SU-DHL-6 (cell line): ENCODE measurements at regions not wholly inside any gene's neighbourhood (a gene's known extent, or its start where the extent isn't known, plus 50 kb on each side); places are given as distances from the start of the nearest gene placed in this dataset.

Experiments
- H2AFZ ChIP-seq: fragments of 200-600 bp; sonication (generic); 2 replicates; pipeline ENCODE4 v1.6.1; 2014; ENCODE audit warnings: low read depth, mild to moderate bottlenecking, moderate library complexity, mixed read lengths, antibody characterized with exemption, low read length; ENCODE audit not compliant: severe bottlenecking
- H3F3A ChIP-seq: fragments of 200-600 bp; shearing (Covaris generic); 2 replicates; pipeline ENCODE4 v1.6.0; 2016; ENCODE audit warnings: antibody characterized with exemption, mild to moderate bottlenecking; ENCODE audit not compliant: insufficient read depth
- H3K27ac ChIP-seq: fragments of 200-600 bp; sonication (generic); 2 replicates; pipeline ENCODE4 v1.5.1; 2016; ENCODE audit warnings: low read depth, mild to moderate bottlenecking, low read length, moderate library complexity, mixed read lengths
- H3K27me3 ChIP-seq: fragments of 200-600 bp; sonication (generic), shearing (Covaris generic); 2 replicates; pipeline ENCODE4 v1.6.0; 2014; ENCODE audit warnings: mild to moderate bottlenecking, low read length
- H3K36me3 ChIP-seq: fragments of 200-600 bp; sonication (generic); 2 replicates; pipeline ENCODE4 v1.6.1; 2014; ENCODE audit warnings: mild to moderate bottlenecking, low read length, mixed read lengths
- H3K4me2 ChIP-seq: fragments of 300-600, 200-600 bp; shearing (Covaris generic), sonication (generic); 2 replicates; pipeline ENCODE4 v1.6.0; 2014; ENCODE audit warnings: low read length, low read depth, mild to moderate bottlenecking; ENCODE audit not compliant: poor library complexity, severe bottlenecking
- H3K4me3 ChIP-seq: fragments of 200-600 bp; sonication (generic); 2 replicates; pipeline ENCODE4 v1.5.1; 2014; ENCODE audit warnings: antibody characterized with exemption, low read length, mild to moderate bottlenecking, mixed read lengths; ENCODE audit not compliant: insufficient read depth, poor library complexity, severe bottlenecking
- H3K79me2 ChIP-seq: fragments of 200-600 bp; sonication (generic); 2 replicates; pipeline ENCODE4 v1.6.1; 2014; ENCODE audit warnings: mild to moderate bottlenecking, low read length, moderate library complexity; ENCODE audit not compliant: insufficient read depth
- H3K9ac ChIP-seq: fragments of 200-600 bp; sonication (generic); 2 replicates; pipeline ENCODE4 v1.7.0; 2014; ENCODE audit warnings: mild to moderate bottlenecking, low read length
- H3K9me2 ChIP-seq: fragments of 200-600 bp; sonication (generic); replicated peaks from 2 replicates; pipeline ENCODE4 v1.6.1; 2014; ENCODE audit warnings: low read length; ENCODE audit not compliant: insufficient read depth
- H3K9me3 ChIP-seq: fragments of 200-600 bp; sonication (generic); 2 replicates; pipeline ENCODE4 v1.6.1; 2014; ENCODE audit warnings: low read length, mixed read lengths; ENCODE audit not compliant: insufficient read depth
- H4K20me1 ChIP-seq: fragments of 200-600 bp; sonication (generic); 2 replicates; pipeline ENCODE4 v1.6.1; 2014; ENCODE audit warnings: low read depth, mild to moderate bottlenecking, antibody characterized with exemption, low read length, moderate library complexity, mixed read lengths
- EZH2phosphoT487 ChIP-seq: fragments of 200-600 bp; sonication (generic), shearing (Covaris generic); conservative IDR thresholded peaks from 2 replicates; pipeline ENCODE4 v1.6.1; 2018; ENCODE audit warnings: mild to moderate bottlenecking, antibody characterized with exemption, low read length, moderate library complexity, mixed read lengths
- TF ChIP-seq, protein P1 (sequence below): fragments of 200-600 bp; sonication (generic); IDR thresholded peaks from one replicate; pipeline ENCODE4 v1.5.1; 2017; ENCODE audit warnings: antibody characterized with exemption, mild to moderate bottlenecking, low read length, moderate library complexity; ENCODE audit not compliant: insufficient read depth, poor library complexity, severe bottlenecking

DNA sequence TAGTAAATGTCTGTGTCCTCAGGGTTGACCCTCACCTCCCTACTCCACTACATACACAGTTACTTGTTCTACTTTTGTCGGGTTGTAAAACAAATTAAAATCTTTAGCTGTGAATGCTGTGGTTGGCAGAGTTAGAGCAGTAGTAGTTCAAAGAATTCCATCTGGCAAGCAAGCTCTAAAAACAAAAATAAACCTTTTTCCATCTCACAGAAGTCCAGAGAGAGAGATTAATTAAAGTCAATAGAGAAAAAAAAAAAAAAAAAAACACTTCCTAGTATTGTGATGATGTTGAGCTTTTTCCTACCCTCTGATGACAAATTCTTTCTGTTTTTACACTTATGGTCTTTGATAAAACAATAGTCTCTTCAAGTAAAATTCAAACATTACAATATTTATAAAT is 338.4 kb downstream of the PCDH17 start:
- H3K36me3 ChIP-seq = no peaks in the 10 kb centered on the region
- H3K27me3 ChIP-seq = no peaks in the 10 kb centered on the region
- H3K9me3 ChIP-seq = peaks cover 14% of the 10 kb centered on the region; the same call in 1 of the 2 replicates
- H3F3A ChIP-seq = no peaks in the 10 kb centered on the region
- no peaks in the 10 kb centered on the region for H4K20me1 ChIP-seq
- no peak overlapping the region for H2AFZ ChIP-seq
- TF ChIP-seq, protein P1, sequence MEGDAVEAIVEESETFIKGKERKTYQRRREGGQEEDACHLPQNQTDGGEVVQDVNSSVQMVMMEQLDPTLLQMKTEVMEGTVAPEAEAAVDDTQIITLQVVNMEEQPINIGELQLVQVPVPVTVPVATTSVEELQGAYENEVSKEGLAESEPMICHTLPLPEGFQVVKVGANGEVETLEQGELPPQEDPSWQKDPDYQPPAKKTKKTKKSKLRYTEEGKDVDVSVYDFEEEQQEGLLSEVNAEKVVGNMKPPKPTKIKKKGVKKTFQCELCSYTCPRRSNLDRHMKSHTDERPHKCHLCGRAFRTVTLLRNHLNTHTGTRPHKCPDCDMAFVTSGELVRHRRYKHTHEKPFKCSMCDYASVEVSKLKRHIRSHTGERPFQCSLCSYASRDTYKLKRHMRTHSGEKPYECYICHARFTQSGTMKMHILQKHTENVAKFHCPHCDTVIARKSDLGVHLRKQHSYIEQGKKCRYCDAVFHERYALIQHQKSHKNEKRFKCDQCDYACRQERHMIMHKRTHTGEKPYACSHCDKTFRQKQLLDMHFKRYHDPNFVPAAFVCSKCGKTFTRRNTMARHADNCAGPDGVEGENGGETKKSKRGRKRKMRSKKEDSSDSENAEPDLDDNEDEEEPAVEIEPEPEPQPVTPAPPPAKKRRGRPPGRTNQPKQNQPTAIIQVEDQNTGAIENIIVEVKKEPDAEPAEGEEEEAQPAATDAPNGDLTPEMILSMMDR = no peak
- TF ChIP-seq EZH2phosphoT487 = no peak
- H3K4me2 ChIP-seq = no peak overlapping the region
- H3K79me2 ChIP-seq = no peaks in the 10 kb centered on the region
- no peak overlapping the region for H3K9ac ChIP-seq
- H3K9me2 ChIP-seq = no peaks in the 10 kb centered on the region
- H3K4me3 ChIP-seq = no peak overlapping the region
- no peak overlapping the region for H3K27ac ChIP-seq

DNA sequence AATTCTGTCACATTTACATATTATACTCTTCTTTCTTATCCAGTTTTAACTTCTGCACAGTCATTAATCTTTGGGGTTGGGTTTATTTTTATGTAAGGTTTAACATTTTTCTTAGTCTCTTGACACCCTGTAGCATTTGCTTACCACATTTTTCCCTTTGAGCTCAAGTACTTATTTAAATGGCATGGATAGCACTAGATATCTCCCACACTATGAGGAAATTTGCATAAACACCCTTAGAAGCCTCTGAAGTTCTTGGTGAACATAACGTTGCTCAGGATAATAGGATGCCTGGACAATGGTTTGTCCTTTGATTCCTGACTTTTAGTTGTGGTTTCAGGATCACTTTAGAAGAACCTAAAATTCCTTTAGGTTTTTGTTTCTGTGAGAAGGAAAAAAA is 338.9 kb downstream of the PCDH17 start:
- no peaks in the 10 kb centered on the region for H3F3A ChIP-seq
- H3K4me3 ChIP-seq = no peak overlapping the region
- no peaks in the 10 kb centered on the region for H3K27me3 ChIP-seq
- H2AFZ ChIP-seq = peak overlapping the region; percentile 30
- H3K27ac ChIP-seq = no peak overlapping the region
- H3K4me2 ChIP-seq = no peak overlapping the region
- no peaks in the 10 kb centered on the region for H4K20me1 ChIP-seq
- no peak overlapping the region for H3K9ac ChIP-seq
- H3K79me2 ChIP-seq = no peaks in the 10 kb centered on the region
- H3K9me2 ChIP-seq = no peaks in the 10 kb centered on the region
- H3K9me3 ChIP-seq = peaks cover 14% of the 10 kb centered on the region; the same call in 1 of the 2 replicates
- TF ChIP-seq EZH2phosphoT487 = no peak
- TF ChIP-seq, protein P1 = no peak
- H3K36me3 ChIP-seq = no peaks in the 10 kb centered on the region

DNA sequence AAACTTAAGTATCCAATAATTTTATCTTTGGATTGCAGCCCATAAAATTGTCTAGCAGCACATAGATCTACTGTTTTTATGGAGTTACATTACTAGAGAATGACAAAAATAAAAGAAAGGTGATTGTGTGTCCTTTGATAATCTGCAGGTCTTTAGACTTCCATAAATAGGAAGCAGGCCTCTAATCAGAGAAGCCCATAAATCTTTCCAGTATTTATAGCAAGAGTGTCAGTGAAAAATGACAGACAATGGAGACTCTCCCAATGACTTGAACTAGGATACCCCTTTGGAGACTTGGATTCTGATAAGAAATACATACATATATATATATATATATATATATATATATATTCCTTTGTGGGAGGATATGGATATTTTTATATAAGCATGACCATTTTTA is 351.2 kb downstream of the PCDH17 start:
- TF ChIP-seq, protein P1 = no peak
- TF ChIP-seq EZH2phosphoT487 = no peak
- no peaks in the 10 kb centered on the region for H3K79me2 ChIP-seq
- H3K27me3 ChIP-seq = no peaks in the 10 kb centered on the region
- H3K4me3 ChIP-seq = no peak overlapping the region
- H4K20me1 ChIP-seq = no peaks in the 10 kb centered on the region
- no peaks in the 10 kb centered on the region for H3F3A ChIP-seq
- H3K36me3 ChIP-seq = no peaks in the 10 kb centered on the region
- no peaks in the 10 kb centered on the region; the same call in 1 of the 2 replicates for H3K9me3 ChIP-seq
- H2AFZ ChIP-seq = no peak overlapping the region
- no peak overlapping the region for H3K4me2 ChIP-seq
- no peak overlapping the region for H3K27ac ChIP-seq
- H3K9ac ChIP-seq = no peak overlapping the region
- no peaks in the 10 kb centered on the region for H3K9me2 ChIP-seq

DNA sequence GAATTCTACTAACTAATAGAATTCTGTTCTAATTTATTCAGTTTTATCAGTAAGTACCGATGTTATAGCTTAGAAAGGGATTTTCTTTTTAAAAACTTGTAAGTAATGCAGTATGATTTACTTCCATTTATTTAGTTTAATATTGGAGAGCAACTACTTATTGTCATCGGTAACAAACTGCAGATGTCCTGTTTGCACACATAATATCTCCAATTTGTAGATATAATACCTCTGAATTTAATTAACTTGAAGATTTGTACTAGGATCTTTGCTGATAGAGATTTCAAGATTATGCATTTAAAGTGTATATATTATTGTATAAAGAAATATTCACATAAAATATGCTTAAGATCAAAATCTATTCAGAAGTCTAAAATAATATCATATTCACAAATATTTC is 356.7 kb downstream of the PCDH17 start:
- TF ChIP-seq, protein P1 = no peak
- TF ChIP-seq EZH2phosphoT487 = no peak
- Histone ChIP-seq H4K20me1 (no peaks in the 10 kb centered on the region), H3K4me2 (no peak overlapping the region), H3K27ac (no peak overlapping the region), H3K4me3 (no peak overlapping the region), H2AFZ (no peak overlapping the region), H3K36me3 (no peaks in the 10 kb centered on the region), H3K9me2 (no peaks in the 10 kb centered on the region), H3K27me3 (no peaks in the 10 kb centered on the region), H3K79me2 (no peaks in the 10 kb centered on the region), H3K9me3 (no peaks in the 10 kb centered on the region; the same call in 1 of the 2 replicates), H3F3A (no peaks in the 10 kb centered on the region), H3K9ac (no peak overlapping the region)
